ENCODE measurements at regions not wholly inside any gene's neighbourhood (a gene's known extent, or its start where the extent isn't known, plus 50 kb on each side); places are given as distances from the start of the nearest gene placed in this dataset.
"Not testable (repeated sequence)": the region's sequence is repeated elsewhere in the genome, so short reads cannot be mapped to it uniquely, and the experiment has no call there.

DNA sequence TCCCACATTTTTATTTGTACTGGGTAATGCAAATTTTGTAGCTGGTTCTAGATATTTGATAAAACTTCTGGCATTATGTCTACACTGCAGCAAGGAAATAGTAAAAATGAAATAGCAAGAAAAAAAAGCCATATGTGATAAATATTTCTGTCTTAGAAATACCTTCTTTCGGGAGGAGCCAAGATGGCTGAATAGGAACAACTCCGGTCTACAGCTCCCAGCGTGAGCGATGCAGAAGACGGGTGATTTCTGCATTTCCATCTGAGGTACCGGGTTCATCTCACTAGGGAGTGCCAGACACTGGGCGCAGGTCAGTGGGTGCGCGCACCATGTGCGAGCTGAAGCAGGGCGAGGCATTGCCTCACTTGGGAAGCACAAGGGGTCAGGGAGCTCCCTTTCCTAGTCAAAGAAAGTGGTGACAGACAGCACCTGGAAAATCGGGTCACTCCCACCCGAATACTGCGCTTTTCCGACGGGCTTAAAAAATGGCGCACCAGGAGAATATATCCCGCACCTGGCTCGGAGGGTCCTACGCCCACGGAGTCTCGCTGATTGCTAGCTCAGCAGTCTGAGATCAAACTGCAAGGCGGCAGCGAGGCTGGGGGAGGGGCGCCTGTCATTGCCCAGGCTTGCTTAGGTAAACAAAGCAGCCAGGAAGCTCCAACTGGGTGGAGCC is 461.4 kb downstream of the ZWINT start:
- not testable (repeated sequence) for DNase-seq (ENCODE audit: low spot score)

DNA sequence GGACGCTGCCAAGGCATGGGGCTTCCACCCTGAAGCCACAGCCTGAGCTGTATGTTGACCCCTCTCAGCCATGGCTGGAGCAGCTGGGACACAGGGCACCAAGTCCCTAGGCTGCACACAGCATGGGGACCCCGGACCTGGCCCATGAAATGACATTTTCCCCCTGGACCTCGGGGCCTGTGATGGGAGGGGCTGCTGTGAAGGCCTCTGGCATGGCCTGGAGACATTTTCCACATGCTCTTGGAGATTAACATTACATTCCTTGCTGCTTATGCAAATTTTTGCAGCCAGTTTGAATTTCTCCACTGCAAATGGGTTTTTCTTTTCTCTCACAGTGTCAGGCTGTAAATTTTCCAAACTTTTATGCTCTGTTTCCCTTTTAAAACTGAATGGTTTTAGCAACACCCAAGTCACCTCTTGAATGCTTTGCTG is 463.6 kb downstream of the ZWINT start:
- DNase-seq (ENCODE audit: low spot score) = no peak

DNA sequence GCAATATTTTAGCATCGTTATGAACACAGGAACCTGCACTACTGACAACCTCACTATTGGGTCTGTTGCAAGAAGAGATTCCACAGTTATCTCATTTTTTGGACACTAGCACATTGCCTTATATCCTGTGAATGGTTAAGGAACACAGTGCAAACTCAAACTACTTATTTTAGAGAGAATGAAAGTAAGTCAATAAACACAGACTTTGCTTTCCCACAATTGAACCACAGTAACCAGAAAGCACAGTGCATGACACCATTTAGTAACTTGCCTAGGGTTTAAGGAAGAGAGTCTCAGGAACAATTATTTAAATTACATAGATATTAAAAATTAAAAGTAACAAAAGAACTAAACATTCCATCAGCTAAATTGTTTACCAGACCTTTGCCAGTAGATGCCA is 468.8 kb downstream of the ZWINT start:
- no peak for DNase-seq (ENCODE audit: low spot score)

DNA sequence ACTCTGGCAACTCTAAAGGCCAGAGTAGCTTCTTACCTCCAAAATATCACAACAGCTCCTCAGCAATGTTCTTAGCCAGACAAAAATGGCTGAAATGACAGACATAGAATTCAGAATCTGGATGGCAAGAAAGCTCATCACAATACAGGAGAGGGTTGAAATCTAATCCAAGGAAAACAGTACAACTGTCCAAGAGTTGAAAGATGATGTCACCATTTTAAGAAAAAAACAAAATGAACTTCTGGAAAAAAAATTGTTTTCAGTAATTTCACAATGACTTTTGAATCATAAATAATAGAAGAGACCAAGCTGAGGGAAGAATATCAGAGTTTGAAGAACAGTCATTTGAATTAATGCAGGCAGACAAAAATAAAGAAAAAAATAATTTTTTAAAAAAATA is 479.5 kb downstream of the ZWINT start:
- DNase-seq (ENCODE audit: low spot score) = no peak

DNA sequence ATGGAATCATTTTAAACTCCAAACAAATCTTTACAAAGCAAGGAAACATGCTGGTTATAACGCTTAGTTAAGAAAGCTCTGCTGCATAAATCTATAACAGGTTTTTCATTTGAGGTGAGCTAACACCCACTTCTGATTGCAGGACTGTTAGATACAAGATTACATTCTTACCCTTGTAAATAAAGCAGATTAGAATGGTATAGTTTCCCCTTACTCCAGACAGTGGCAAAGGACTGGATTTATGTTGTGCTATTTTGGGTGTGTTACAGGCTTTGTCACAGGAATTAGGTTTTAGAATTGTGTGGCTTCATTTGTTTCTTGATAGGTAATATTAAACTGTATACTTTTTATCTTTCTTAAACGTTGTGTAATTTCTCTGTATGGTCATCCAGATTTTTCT is 487.6 kb downstream of the ZWINT start:
- no peak for DNase-seq (ENCODE audit: low spot score)

DNA sequence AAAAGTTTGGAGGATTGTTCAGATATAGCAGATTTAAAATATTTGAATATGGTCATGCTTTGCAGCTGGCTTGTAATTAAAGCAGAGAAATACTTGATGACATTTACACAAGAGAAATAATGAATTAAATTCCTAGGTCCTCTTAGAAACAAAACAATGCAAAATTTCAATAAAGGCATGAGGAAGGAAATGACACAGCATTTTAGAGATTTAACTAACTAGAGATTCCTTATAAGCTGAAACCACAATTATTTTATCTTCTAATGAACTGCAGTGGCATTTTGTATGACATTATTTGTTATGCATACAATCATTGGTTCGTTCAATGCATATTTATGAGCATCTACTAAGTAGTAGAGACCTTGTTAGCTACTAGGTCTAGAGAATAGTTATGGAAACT is 490.9 kb downstream of the ZWINT start:
- no peak for DNase-seq (ENCODE audit: low spot score)

DNA sequence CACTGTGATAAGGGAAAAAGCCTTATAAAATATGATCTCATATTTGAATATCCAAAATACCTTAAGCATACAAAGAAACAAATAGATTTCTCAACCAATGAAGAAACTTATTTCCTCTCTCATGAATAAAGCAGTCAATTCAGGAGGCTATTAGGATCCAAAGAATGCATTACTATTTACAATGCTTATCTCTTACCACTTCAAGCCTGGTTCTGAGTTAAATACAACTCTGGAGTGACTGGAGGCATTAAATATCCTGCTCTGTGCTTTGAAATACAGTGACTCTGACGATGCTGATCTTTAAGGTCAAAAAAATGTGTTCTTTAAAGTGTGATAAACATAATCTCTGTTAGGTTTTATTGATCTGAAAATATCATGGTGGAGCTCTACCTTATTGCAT is 493.2 kb downstream of the ZWINT start:
- peak; percentile 36 for DNase-seq (ENCODE audit: low spot score)

DNA sequence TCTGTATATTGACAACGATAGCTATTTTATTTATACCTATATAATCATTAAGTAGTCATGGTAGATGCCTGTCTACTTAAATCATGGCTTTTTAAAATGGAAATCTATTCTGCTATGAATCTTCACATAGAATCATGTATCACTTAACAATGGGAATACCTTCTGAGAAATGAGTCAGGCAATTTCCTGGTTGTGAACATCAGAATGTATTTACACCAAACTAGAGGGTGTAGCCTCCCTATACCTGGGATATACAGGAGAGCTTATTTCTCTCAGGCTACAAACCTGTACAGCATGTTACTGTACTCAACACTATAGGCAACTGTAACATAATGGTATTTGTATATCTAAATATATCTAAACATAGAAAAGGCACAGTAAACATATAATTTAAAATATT is 502.3 kb downstream of the ZWINT start:
- DNase-seq (ENCODE audit: low spot score) = no peak

DNA sequence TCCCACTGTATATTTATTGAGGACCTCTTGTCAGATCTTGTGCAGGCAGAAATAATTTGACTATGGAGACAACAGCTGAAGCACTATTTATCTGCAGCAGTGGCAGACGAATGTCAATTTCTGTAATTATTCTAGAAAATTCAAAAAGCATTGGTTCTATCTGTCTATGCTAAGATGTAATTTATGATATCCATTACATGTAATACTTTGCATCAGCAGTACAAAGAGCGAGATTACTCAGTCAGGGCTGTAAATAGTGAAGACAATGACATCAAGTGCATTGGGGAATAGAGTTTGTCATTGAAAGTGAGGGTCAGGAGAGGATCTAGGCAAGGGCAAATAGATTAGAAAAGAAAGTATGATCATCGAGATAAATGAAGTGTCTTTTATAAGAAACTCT is 508.2 kb downstream of the ZWINT start:
- DNase-seq (ENCODE audit: low spot score) = no peak

DNA sequence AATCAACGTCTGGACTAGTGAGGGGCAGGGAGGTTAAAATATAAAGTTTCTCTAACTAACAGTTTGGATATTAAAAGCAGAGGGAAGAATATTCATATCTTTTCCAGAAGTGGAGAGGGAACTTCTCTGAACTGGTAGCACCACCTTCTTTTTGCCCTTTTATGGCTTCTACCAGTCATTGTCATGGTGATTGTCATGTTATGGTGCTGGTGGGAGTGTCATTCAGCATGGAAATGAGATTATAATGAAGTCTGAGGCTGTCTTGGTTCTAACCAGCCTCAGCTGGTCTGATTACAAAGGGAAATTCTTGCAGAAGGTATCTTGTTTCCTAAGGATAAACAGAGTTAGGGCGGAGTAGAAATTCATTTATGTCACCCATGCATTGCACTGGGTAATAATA is 523.8 kb downstream of the ZWINT start:
- DNase-seq (ENCODE audit: low spot score) = no peak

DNA sequence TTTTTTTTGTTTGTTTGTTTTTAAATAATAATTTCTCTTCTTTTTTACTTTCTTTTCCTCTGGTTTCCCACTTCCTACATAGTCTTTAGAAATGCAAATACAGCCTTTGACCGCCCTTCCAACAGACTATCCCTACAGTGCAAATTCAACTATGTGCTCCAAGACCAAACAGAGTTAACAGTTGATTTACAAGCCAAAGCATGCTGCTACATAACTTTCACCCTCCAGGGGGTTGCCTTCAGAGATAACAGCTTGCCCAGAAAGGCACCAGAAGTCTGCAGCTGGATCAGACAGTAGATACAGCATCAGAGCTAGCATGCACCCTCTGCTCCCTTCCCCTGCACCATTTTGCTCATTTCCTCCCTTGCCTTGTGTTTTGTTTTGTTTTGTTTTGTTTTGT is 539.0 kb downstream of the ZWINT start:
- peak; percentile 7 for DNase-seq (ENCODE audit: low spot score)

DNA sequence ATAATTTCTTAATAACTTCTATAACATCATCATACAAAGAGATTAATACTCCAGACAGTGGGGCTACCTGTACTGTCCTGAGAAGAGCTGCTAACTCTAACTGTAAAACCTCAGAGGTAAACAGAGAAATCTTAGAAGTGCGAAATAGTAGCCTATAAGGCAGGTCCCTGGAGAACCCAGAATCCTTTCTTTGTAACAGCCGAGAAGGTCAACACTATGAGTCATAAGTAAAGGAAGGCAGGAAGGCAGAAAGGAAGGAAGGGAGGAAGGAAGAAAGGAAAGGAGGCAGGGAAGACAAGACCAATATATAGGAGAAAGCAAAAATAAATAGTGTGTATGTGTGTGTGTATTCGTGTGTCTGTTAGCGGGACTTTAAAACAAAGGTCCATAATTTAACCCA is 540.6 kb downstream of the ZWINT start:
- no peak for DNase-seq (ENCODE audit: low spot score)

DNA sequence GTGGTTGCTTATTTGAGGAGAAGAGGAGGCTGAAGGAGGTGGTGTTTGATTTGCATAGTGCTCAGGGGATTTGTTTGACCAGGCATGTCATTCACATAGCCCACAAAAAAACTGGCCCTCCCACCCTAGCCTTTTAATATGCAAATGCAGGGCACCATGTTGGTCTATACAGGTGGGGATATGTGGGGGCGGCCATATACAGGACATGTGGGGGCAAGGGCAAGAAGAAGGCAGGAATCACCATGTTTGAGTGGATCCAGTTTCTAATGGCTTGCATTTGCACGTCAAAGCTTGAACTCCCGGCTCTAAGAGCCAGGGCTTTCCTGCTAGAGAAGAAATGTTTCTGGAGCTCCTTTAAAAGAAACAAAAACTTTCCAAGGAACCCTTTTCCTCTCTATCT is 541.0 kb downstream of the ZWINT start:
- no peak for DNase-seq (ENCODE audit: low spot score)

DNA sequence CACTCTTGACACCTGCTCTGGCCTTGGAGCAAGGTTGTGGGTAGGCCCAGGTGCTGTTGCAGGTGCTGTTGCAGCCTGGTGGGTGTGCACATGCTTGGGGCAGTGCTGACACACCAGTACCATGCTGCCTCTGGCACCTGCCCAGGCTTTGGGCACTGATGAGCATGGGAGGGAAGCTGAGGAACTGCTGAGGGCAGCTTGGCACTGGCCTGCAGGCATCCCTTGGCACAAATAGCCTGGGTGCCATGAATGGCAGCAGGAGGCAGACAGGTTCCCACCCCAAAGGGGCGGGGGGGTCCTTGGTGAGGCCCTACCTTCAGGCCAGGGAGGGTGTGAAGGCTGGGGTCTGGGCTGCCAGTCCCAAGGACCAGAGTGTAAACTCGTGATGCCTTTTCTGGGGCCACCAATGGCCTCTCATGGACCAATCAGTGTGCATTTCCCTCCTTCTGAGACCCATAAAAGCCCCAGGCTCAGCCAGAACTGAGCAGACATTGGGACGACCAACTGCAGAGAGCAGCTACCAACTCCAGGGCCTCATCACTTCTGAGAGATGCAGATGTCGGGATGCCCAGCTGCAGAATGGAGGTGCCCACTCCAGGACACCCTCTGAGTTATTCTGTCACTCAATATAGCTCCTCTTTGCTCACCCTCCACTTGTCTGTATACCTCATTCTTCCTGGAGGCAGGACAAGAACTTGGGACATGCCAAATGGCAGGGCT is 547.4 kb downstream of the ZWINT start:
- DNase-seq (ENCODE audit: low spot score) = no peak

DNA sequence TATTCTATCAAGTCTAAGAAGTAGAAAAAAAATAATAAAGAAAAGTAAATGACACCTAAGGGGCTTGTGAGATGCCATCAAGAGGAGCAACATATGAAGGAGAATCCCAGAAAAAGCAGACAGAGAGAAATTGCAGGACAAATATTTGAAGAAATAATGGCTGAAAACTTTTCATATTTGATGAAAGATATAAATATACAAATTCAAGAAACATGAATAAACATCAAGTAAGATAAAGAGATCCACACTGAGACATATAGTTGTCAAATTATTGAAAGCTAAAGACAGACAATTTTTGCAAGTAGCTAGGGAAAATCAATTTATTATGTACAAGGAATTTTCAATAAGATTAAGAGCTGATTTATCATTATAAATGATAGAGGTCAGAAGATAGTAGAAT is 558.0 kb downstream of the ZWINT start:
- DNase-seq (ENCODE audit: low spot score) = no peak

DNA sequence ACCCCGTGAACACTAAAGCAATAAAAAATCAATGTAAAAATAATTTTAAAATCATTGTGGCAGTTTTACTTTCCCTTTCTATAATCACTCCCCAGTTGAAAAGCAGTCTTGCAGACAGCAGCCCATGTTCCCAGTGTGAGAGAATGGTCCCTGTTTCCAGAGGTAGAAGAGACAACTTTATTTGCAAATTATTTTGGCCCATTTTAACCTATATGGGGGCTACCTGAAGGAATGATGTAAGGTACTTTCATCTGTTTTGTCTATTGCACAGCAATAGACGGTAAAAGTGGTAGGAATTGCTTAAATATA is 559.8 kb downstream of the ZWINT start:
- no peak for DNase-seq (ENCODE audit: low spot score)

DNA sequence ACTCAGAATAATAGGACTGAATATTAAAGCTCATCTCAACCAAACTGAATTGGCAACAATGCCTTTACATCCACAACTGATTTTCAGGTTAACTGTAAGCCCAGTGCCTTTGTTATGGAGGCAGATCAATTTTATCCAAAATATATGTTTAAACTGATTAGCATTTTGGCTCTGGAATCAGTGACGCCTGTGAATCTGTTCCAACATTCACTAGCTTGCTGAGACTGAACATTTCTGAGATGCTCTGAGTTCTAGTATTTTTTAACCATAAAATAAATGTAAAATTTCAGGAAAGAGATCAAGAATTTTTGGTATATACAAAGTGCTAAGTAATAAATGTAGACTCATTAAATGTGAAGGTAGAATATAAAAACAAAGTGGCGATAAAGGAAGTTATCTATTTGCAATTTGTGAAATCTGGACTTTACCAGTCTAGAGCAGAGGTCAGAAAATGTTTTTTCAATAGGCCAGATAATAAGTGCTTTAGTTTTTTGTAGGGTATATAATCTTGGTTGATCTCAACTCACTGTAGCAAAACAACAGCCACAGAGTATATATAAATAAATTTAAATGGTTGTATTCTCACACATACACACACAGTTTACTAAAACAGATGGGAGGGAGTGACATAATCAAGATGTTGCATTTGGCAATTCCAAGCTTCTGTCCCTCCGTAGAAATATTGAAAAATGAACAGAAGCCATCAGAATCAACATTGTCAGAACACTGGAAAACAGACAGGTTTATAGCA is 560.3 kb downstream of the ZWINT start:
- DNase-seq (ENCODE audit: low spot score) = no peak

DNA sequence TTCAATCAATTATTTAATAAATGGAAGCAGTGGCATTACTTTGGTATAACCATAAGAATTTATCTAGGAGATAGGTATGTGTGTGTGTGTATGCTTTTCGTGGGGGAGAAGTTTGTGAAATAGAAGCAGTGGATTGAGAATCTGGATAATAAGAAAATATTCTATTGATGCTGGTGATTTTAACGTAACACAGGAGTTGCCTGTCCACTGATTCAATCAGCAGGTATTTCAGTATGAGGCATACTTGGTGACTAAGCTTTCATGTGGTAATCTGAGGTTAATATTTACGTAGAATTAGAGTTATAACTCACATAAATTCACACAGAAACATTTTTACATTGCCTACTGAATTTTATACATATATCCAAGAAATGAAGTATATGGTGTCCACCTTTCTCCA is 568.0 kb downstream of the ZWINT start:
- no peak for DNase-seq (ENCODE audit: low spot score)

DNA sequence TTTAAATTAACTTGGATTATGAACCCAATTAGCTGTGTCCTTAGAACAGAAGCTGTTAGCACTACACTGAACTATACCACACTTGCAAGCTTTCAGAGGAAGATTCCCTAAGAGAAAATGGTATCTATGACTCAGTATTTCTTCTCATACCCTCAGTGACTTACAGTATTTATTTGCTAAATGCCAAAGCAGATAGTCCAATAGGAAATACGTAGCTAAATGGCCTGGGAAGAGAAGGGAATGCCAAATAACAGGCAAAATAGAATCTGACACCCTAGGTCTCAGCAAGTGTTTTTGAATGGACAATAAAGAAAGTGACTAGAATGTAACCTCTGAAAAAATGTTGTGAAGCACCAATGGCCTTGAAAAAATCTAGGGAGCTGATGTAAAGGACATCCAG is 570.8 kb downstream of the ZWINT start:
- DNase-seq (ENCODE audit: low spot score) = not testable (repeated sequence)

DNA sequence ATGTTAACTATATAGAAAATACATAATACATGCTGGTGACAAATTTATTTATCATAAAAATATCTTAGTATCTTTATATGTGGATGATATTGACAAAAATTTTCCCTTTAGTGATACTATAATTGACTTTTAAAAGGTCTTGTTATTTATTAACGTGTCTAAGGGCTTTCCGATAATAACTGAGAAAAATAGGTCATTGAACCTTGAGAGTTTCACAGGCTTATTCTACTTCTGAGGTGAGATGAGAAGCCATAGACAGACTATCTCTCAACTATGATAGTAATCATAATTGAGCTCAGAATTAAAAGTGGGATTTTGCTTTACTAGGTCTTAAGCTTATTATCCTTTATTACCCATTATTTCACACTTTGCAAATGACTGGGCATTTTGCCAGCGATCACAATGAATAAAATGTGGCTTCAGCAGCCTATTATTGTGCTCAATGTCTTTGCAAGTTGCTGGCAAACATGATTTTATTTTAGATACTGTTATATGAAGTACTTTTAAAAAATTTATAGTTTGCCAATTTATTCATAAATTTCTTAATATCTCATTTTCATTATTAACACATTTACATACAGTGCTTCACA is 574.5 kb downstream of the ZWINT start:
- DNase-seq (ENCODE audit: low spot score) = no peak

DNA sequence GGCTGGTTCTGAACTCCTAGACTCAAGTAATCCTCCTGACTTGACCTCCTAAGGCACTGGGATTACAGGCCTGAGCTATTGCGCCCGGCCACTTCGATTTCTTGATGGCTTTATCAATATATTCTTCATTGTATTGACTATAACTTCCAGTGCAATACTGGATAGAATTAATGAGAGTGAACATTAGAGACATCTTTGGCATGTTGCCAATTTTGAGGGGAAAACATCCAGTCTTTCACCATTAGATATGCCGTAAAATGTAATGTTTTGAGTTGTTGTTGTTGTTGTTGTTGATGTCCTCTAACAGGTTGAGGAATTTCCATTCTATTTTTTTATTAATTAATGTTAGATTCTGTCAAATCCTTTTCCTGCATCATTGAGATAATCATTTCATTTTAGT is 578.9 kb downstream of the ZWINT start:
- DNase-seq (ENCODE audit: low spot score) = no peak

DNA sequence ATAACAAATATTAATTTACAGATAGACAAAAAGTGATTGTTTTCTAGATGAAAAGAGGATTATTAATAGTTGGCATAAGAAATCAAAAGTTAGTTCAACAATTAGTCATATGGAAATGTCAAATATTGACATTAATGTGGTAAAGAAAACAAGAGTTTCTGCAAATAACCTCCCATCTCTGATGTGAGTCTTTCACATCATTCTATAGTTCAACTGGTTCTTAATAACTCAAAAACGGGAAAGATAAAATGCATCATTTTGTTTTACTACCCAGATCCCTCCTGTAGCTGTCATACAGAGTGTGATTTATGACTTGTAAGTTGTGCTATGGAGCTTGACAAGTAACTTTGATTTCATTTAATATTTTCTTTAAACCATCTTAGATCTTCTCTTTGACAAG is 594.8 kb downstream of the ZWINT start:
- DNase-seq (ENCODE audit: low spot score) = no peak

DNA sequence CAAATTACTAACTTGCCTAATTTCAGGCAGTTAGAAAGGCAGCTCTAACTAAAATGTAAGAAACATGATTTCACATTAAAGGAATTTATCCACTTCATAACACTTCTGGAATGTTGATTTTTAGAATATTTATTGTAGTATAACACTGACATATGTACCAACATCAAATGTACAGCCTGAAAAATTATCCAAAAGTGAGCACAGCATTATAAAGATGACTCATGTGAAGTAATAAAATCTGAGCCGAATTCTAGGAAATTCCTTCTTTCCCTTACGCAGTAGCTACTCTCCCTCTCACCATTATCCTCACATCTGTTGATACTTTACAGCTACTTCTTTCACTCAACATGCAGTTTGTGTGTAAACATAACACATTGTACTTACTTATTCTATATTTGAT is 610.6 kb downstream of the ZWINT start:
- no peak for DNase-seq (ENCODE audit: low spot score)

Measured in HuH-7 (cell line).